H1 (cell line): ENCODE measurements at regions not wholly inside any gene's neighbourhood (a gene's known extent, or its start where the extent isn't known, plus 50 kb on each side); places are given as distances from the start of the nearest gene placed in this dataset.

Experiments used
- CTCF ChIA-PET: fragments of 300-600 bp; sonication (Branson Sonifier 250); formaldehyde crosslinking; loops from one replicate; lab custom pipeline; 2021; ENCODE audit not compliant: partially characterized antibody; lab: Charles Lee
- POLR2A ChIA-PET: fragments of 300-600 bp; sonication (Branson Sonifier 250); formaldehyde crosslinking; loops from one replicate; lab custom pipeline; 2021; ENCODE audit warnings: inconsistent platforms; ENCODE audit not compliant: partially characterized antibody; lab: Charles Lee
- DNase-seq, 2 experiments: peaks; one replicate each; pipeline versions ENCODE4 v3.0.0 to v3.0.0-alpha.2; 2010 to 2022; ENCODE audit warnings: low spot score in 2 of 2, low read depth in 1 of 2, mixed read lengths in 1 of 2
- FAIRE-seq: peaks from 2 replicates; lab custom pipeline; 2011; peaks lifted over from hg19 to GRCh38; lab: Jason Lieb, UNC
- H2AFZ ChIP-seq: 2 replicates; pipeline ENCODE4 v1.8.1; 2012; ENCODE audit warnings: low read length, inconsistent platforms
- H2AK5ac ChIP-seq: 2 replicates; pipeline ENCODE4 v1.6.1; 2013; ENCODE audit warnings: low read depth, low read length
- H2BK120ac ChIP-seq: replicated peaks from 2 replicates; pipeline ENCODE3; 2013; ENCODE audit warnings: low read depth, low read length, inconsistent platforms
- H2BK12ac ChIP-seq: 2 replicates; pipeline ENCODE4 v1.6.1; 2013; ENCODE audit warnings: low read depth, low read length
- H2BK15ac ChIP-seq: 2 replicates; pipeline ENCODE4 v1.6.1; 2013; ENCODE audit warnings: low read length
- H2BK20ac ChIP-seq: 2 replicates; pipeline ENCODE4 v1.6.1; 2013; ENCODE audit warnings: low read length
- H2BK5ac ChIP-seq: 2 replicates; pipeline ENCODE4 v1.6.1; 2013; ENCODE audit warnings: low read depth, low read length
- H3K14ac ChIP-seq: 2 replicates; pipeline ENCODE4 v1.6.1; 2013; ENCODE audit warnings: inconsistent platforms; ENCODE audit not compliant: insufficient read length
- H3K18ac ChIP-seq: 2 replicates; pipeline ENCODE4 v1.6.1; 2013; ENCODE audit warnings: low read length; ENCODE audit errors: extremely low read depth
- H3K23ac ChIP-seq: 2 replicates; pipeline ENCODE4 v1.6.1; 2013; ENCODE audit warnings: inconsistent platforms; ENCODE audit not compliant: insufficient read length
- H3K23me2 ChIP-seq: 2 replicates; pipeline ENCODE4 v1.6.1; 2013; ENCODE audit warnings: low read depth, low read length
- H3K27ac ChIP-seq: 2 replicates; pipeline ENCODE4 v1.6.1; 2011; ENCODE audit warnings: low read depth, low read length, inconsistent platforms
- H3K27me3 ChIP-seq, 4 experiments: replicated peaks in 1 of 4; 1 replicate in 1 of 4; 2 replicates in 3 of 4; pipeline versions ENCODE4 v1.6.1 to v1.8.1; 2011 to 2013; ENCODE audit warnings: low read length in 3 of 4, mild to moderate bottlenecking in 3 of 4, inconsistent platforms in 2 of 4, mixed read lengths in 2 of 4, moderate library complexity in 1 of 4; ENCODE audit not compliant: control insufficient read depth in 3 of 4, insufficient read depth in 3 of 4; ENCODE audit errors: extremely low read depth in 1 of 4
- H3K36me3 ChIP-seq, 4 experiments: 2 replicates each; pipeline versions ENCODE4 v1.6.1 to v1.8.1; 2011 to 2013; ENCODE audit warnings: mild to moderate bottlenecking in 4 of 4, low read length in 3 of 4, moderate library complexity in 2 of 4, control low read depth in 1 of 4, inconsistent platforms in 1 of 4; ENCODE audit not compliant: insufficient read depth in 4 of 4, control insufficient read depth in 2 of 4
- H3K4ac ChIP-seq: replicated peaks from 2 replicates; pipeline ENCODE3; 2013; ENCODE audit warnings: low read length, low read depth, mixed read lengths, inconsistent platforms; ENCODE audit not compliant: insufficient read length
- H3K4me1 ChIP-seq, 4 experiments: replicated peaks in 1 of 4; 1 replicate in 1 of 4; 2 replicates in 3 of 4; pipeline versions ENCODE4 v1.6.1 to v1.8.1; 2011 to 2013; ENCODE audit warnings: low read length in 3 of 4, inconsistent platforms in 2 of 4, mixed read lengths in 1 of 4; ENCODE audit not compliant: insufficient read depth in 4 of 4, control insufficient read depth in 3 of 4
- H3K4me2 ChIP-seq, 2 experiments: 2 replicates each; pipeline versions ENCODE4 v1.6.1 to v1.8.1; 2011 to 2013; ENCODE audit warnings: low read depth in 2 of 2, low read length in 2 of 2, control low read depth in 1 of 2, inconsistent platforms in 1 of 2, mild to moderate bottlenecking in 1 of 2; ENCODE audit not compliant: insufficient read depth in 1 of 2
- H3K4me3 ChIP-seq, 4 experiments: fragments of 200-600, 300-600 bp in 1 of 4; sonication (generic), shearing (Covaris generic), sonication (Bioruptor Twin) in 1 of 4; 2 replicates each; pipeline versions ENCODE4 v1.5.1 to v1.8.1; 2011 to 2016; ENCODE audit warnings: low read length in 4 of 4, low read depth in 3 of 4, control low read depth in 2 of 4, inconsistent platforms in 2 of 4, mild to moderate bottlenecking in 2 of 4, mixed read lengths in 1 of 4, moderate library complexity in 1 of 4; ENCODE audit not compliant: insufficient read depth in 2 of 4; ENCODE audit errors: extremely low read depth in 1 of 4
- H3K56ac ChIP-seq: replicated peaks from 2 replicates; pipeline ENCODE3; 2013; ENCODE audit warnings: low read depth, mild to moderate bottlenecking, mixed read lengths, low read length, inconsistent platforms; ENCODE audit not compliant: insufficient read length
- H3K79me1 ChIP-seq: 2 replicates; pipeline ENCODE4 v1.6.1; 2013; ENCODE audit warnings: low read depth, low read length, control low read depth
- H3K79me2 ChIP-seq, 2 experiments: 2 replicates each; pipeline versions ENCODE4 v1.6.1 to v1.8.1; 2012 to 2013; ENCODE audit warnings: low read length in 2 of 2, mild to moderate bottlenecking in 2 of 2, inconsistent platforms in 1 of 2; ENCODE audit not compliant: insufficient read depth in 2 of 2, control insufficient read depth in 1 of 2
- H3K9ac ChIP-seq, 4 experiments: replicated peaks in 1 of 4; 1 replicate in 1 of 4; 2 replicates in 3 of 4; pipeline versions ENCODE4 v1.6.1 to v1.8.1; 2011 to 2013; ENCODE audit warnings: low read depth in 3 of 4, low read length in 3 of 4, control low read depth in 2 of 4, mild to moderate bottlenecking in 2 of 4, moderate library complexity in 2 of 4, inconsistent platforms in 1 of 4; ENCODE audit errors: extremely low read depth in 1 of 4
- H3K9me3 ChIP-seq, 2 experiments: 2 replicates each; pipeline versions ENCODE4 v1.6.1 to v1.8.1; 2012 to 2013; ENCODE audit warnings: mild to moderate bottlenecking in 2 of 2, moderate library complexity in 2 of 2, control low read depth in 1 of 2, inconsistent platforms in 1 of 2, low read depth in 1 of 2, low read length in 1 of 2, mixed read lengths in 1 of 2; ENCODE audit not compliant: insufficient read depth in 2 of 2
- H4K20me1 ChIP-seq, 2 experiments: replicated peaks in 1 of 2; 2 replicates each; pipeline versions ENCODE3 to v1.8.1; 2011 to 2013; ENCODE audit warnings: inconsistent platforms in 2 of 2, low read length in 2 of 2, mild to moderate bottlenecking in 1 of 2; ENCODE audit not compliant: insufficient read depth in 2 of 2, control insufficient read depth in 1 of 2
- H4K5ac ChIP-seq: 2 replicates; pipeline ENCODE4 v1.6.1; 2013; ENCODE audit warnings: low read length, low read depth, mixed read lengths, inconsistent platforms; ENCODE audit not compliant: insufficient read length
- H4K8ac ChIP-seq: 2 replicates; pipeline ENCODE4 v1.8.0; 2013; ENCODE audit warnings: mild to moderate bottlenecking, moderate library complexity, low read length, inconsistent platforms; ENCODE audit not compliant: insufficient read depth; ENCODE audit errors: extremely low read depth
- H4K91ac ChIP-seq: replicated peaks from 2 replicates; pipeline ENCODE3; 2013; ENCODE audit warnings: low read length, mixed read lengths, inconsistent platforms; ENCODE audit not compliant: insufficient read length
- CBX5 ChIP-seq: fragments of 300-800, 300-1000 bp; sonication (generic); IDR thresholded peaks from 2 replicates; pipeline ENCODE4 v1.7.1; 2016; ENCODE audit warnings: antibody characterized with exemption, low read length, low read depth
- KDM1A ChIP-seq: fragments of 200-600, 300-600 bp; sonication (generic); IDR thresholded peaks from 2 replicates; pipeline ENCODE4 v1.7.1; 2016; ENCODE audit warnings: mild to moderate bottlenecking, low read length, borderline replicate concordance
- KDM4A ChIP-seq: IDR thresholded peaks from one replicate; pipeline ENCODE4 v1.7.1; 2012; ENCODE audit warnings: low read depth, mild to moderate bottlenecking, moderate library complexity, low read length, inconsistent platforms; ENCODE audit not compliant: severe bottlenecking
- NRF1 ChIP-seq: IDR thresholded peaks from 2 replicates; pipeline ENCODE4 v1.6.1; 2011; ENCODE audit warnings: mild to moderate bottlenecking, low read depth, low read length, improper control_type of control experiment
- RNF2 ChIP-seq: fragments of 200-900, 300-1000 bp; sonication (generic); IDR thresholded peaks from 2 replicates; pipeline ENCODE4 v1.7.1; 2016; ENCODE audit warnings: borderline replicate concordance, low read depth, mild to moderate bottlenecking, antibody characterized with exemption, low read length; ENCODE audit not compliant: poor library complexity, severe bottlenecking; ENCODE audit errors: missing control alignments

DNA sequence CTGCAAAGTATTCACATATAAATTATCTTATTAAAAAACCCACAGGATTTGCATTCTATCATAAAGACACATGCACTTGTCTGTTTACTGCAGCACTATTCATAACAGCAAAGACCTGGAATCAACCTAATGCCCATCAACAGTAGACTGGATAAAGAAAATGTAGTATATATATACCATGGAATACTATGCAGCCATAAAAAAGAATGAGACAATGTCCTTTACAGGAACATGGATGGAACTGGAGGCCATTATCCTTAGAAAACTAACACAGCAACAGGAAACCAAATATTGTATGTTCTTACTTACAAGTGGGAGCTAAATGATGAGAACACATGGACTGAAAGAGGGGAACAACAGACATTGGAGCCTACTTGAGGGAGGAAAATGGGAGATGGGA lies 97.0 kb downstream of the FAM217A start:
- H3K9ac ChIP-seq, result no peak overlapping the region
- H2BK20ac ChIP-seq, result no peak overlapping the region
- CTCF ChIA-PET, result interaction anchor here (5.5 to 5.8 kb wide), 2 partner anchors 134 to 235 kb away, joined by 68 to 82 read pairs; partner anchors contain the start of gene FAM50B
- no peak overlapping the region for H2BK5ac ChIP-seq
- DNase-seq, result no peak
- H3K18ac ChIP-seq, result no peak overlapping the region
- POLR2A ChIA-PET, result no interaction called here
- H3K9me3 ChIP-seq, result no peaks in the 10 kb centered on the region
- H2BK12ac ChIP-seq, result no peak overlapping the region
- no peaks in the 10 kb centered on the region for H4K20me1 ChIP-seq
- H2BK15ac ChIP-seq, result no peak overlapping the region
- H3K4me2 ChIP-seq, result no peak overlapping the region
- H2BK120ac ChIP-seq, result no peak overlapping the region
- no peak overlapping the region for H4K5ac ChIP-seq
- H3K23ac ChIP-seq, result no peak overlapping the region
- H3K23me2 ChIP-seq, result no peaks in the 10 kb centered on the region
- H4K91ac ChIP-seq, result no peak overlapping the region
- no peaks in the 10 kb centered on the region for H3K79me1 ChIP-seq
- no peaks in the 10 kb centered on the region for H3K79me2 ChIP-seq
- no peak overlapping the region for H3K4ac ChIP-seq
- H2AK5ac ChIP-seq, result no peak overlapping the region
- H3K27me3 ChIP-seq, result no peaks in the 10 kb centered on the region
- no peak overlapping the region for H3K56ac ChIP-seq
- H3K4me3 ChIP-seq, result no peak overlapping the region
- H2AFZ ChIP-seq, result no peak overlapping the region
- no peak for TF ChIP-seq RNF2
- TF ChIP-seq KDM4A, result no peak
- TF ChIP-seq CBX5, result no peak
- TF ChIP-seq NRF1, result no peak
- TF ChIP-seq KDM1A, result no peak
- no peak overlapping the region for H3K27ac ChIP-seq
- no peaks in the 10 kb centered on the region for H3K36me3 ChIP-seq
- H3K4me1 ChIP-seq, result peaks cover 0 to 6% (median 2%) of the 10 kb centered on the region in 4 experiments; a peak in 2 of 7 replicates
- FAIRE-seq, result no peak
- H3K14ac ChIP-seq, result no peak overlapping the region
- H4K8ac ChIP-seq, result no peak overlapping the region
